ENCODE measurements at regions not wholly inside any gene's neighbourhood (a gene's known extent, or its start where the extent isn't known, plus 50 kb on each side); places are given as distances from the start of the nearest gene placed in this dataset.

GRCh38 chr2:153197402-153198386 lies 280.9 kb downstream of the RPRM start:
- no peak for TF ChIP-seq CTCF (IDR thresholded peaks at IDR 0.05; ENCODE audit: low read depth, low read length)
- TF ChIP-seq POLR2A (IDR thresholded peaks at IDR 0.05; ENCODE audit: extremely low read depth, insufficient read length), result no peak

Measured in NB4 (cell line).